Activated CD4-positive, alpha-beta T cell treated with anti-CD3 and anti-CD28 coated beads for 36 hours (primary cell): ENCODE measurements at regions not wholly inside any gene's neighbourhood (a gene's known extent, or its start where the extent isn't known, plus 50 kb on each side); places are given as distances from the start of the nearest gene placed in this dataset.

Source experiments
- ATAC-seq: fragments of 200-7000 bp; cut with Tn5 transposase; one replicate; pipeline ENCODE4 v1.10.0; 2021; ENCODE audit warnings: mild to moderate bottlenecking, moderate library complexity
- CTCF ChIA-PET: fragments of 350-600 bp; sonication (Branson Sonifier 250); formaldehyde crosslinking; loops from one replicate; lab custom pipeline; 2021; ENCODE audit warnings: antibody characterized with exemption; lab: Charles Lee
- POLR2A ChIA-PET: fragments of 350-600 bp; sonication (Branson Sonifier 250); formaldehyde crosslinking; loops from one replicate; lab custom pipeline; 2021; ENCODE audit warnings: antibody characterized with exemption, inconsistent platforms; lab: Charles Lee
- DNase-seq: peaks from one replicate; pipeline ENCODE4 v3.0.0-alpha.2; 2020
- H3K27ac Mint-ChIP-seq: one replicate; pipeline ENCODE4 v1.8.0; 2021; ENCODE audit warnings: mixed read lengths
- H3K27me3 Mint-ChIP-seq: one replicate; pipeline ENCODE4 v1.8.0; 2021; ENCODE audit warnings: mixed read lengths
- H3K36me3 Mint-ChIP-seq: one replicate; pipeline ENCODE4 v1.8.0; 2021; ENCODE audit warnings: low read depth, mixed read lengths
- H3K4me1 Mint-ChIP-seq: one replicate; pipeline ENCODE4 v1.8.0; 2021; ENCODE audit warnings: mixed read lengths
- H3K4me3 Mint-ChIP-seq: one replicate; pipeline ENCODE4 v1.8.0; 2021; ENCODE audit warnings: mild to moderate bottlenecking, moderate library complexity, mixed read lengths
- H3K9me3 Mint-ChIP-seq: one replicate; pipeline ENCODE4 v1.8.0; 2021; ENCODE audit warnings: low read depth, mixed read lengths
- intact Hi-C, 2 experiments: fragments of 100-400 bp; cut with DNase I in 1 of 2; cut with micrococcal nuclease in 1 of 2; formaldehyde crosslinking; loops; one replicate each; pipeline versions ENCODE4 v1.14.2 to v1.15.1; 2022 to 2024; cut with DNase I, micrococcal nuclease

- H3K27ac Mint-ChIP-seq, result no peak overlapping the region
- H3K4me3 Mint-ChIP-seq, result no peak overlapping the region
- DNase-seq (no peak), ATAC-seq (no peak)
- ChIA-PET CTCF (interaction anchor here (1.5 kb wide), 1 partner anchor 14 kb away, joined by 3 read pairs; no protein-coding TSS in a partner anchor), POLR2A (no interaction called here)
- intact Hi-C loops, result no loop called here
- H3K4me1 Mint-ChIP-seq, result no peaks in the 10 kb centered on the region
- H3K36me3 Mint-ChIP-seq, result no peaks in the 10 kb centered on the region
- peaks cover 2% of the 10 kb centered on the region for H3K27me3 Mint-ChIP-seq
- H3K9me3 Mint-ChIP-seq, result peaks cover 9% of the 10 kb centered on the region
Observed at GRCh38 chr9:20119566-20119965, 330.7 kb upstream of the SLC24A2 start.

DNA sequence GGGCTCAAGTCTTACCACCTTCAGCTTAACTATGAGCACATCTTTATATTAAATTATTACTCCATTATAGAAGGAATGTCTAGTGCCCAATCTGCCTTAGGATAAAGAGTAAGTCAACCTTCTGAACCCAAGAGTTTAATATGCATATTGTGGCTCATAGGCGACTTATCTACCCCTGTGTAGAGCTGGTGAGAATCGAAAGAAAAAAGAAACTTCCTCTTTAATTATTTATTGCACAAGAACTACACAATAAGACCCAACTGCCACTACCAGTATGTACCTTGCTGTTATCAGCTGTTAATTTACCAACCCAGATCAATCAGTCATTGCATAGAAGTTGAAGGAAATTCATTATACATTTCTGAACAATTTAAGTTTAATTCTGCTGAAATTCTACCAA lies 329.1 kb upstream of the SLC24A2 start:
- peaks cover 10% of the 10 kb centered on the region for H3K9me3 Mint-ChIP-seq
- ChIA-PET POLR2A (no interaction called here), CTCF (interaction anchor here (0.9 kb wide), 1 partner anchor 21 kb away, joined by 3 read pairs; no protein-coding TSS in a partner anchor)
- H3K27ac Mint-ChIP-seq, result no peak overlapping the region
- no peaks in the 10 kb centered on the region for H3K36me3 Mint-ChIP-seq
- DNase-seq (no peak), ATAC-seq (no peak)
- intact Hi-C loops, result no loop called here
- peaks cover 2% of the 10 kb centered on the region for H3K27me3 Mint-ChIP-seq
- no peaks in the 10 kb centered on the region for H3K4me1 Mint-ChIP-seq
- H3K4me3 Mint-ChIP-seq, result no peak overlapping the region

GRCh38 chr9:20117482-20117881 lies 328.6 kb upstream of the SLC24A2 start:
- Mint-ChIP-seq H3K27ac (no peak overlapping the region), H3K27me3 (peaks cover 2% of the 10 kb centered on the region), H3K4me1 (no peaks in the 10 kb centered on the region), H3K4me3 (no peak overlapping the region), H3K9me3 (peaks cover 10% of the 10 kb centered on the region), H3K36me3 (no peaks in the 10 kb centered on the region)
- POLR2A ChIA-PET, result no interaction called here
- DNase-seq, result no peak
- CTCF ChIA-PET, result interaction anchor here (0.9 to 1.3 kb wide), 2 partner anchors 22 to 36 kb away, joined by 3 read pairs; no protein-coding TSS in a partner anchor
- ATAC-seq, result no peak
- intact Hi-C loops, result no loop called here

- POLR2A ChIA-PET, result no interaction called here
- no peaks in the 10 kb centered on the region for H3K36me3 Mint-ChIP-seq
- H3K9me3 Mint-ChIP-seq, result peaks cover 10% of the 10 kb centered on the region
- H3K27ac Mint-ChIP-seq, result no peak overlapping the region
- CTCF ChIA-PET, result no interaction called here
- peaks cover 2% of the 10 kb centered on the region for H3K27me3 Mint-ChIP-seq
- DNase-seq, result no peak
- intact Hi-C loops, result no loop called here
- no peak overlapping the region for H3K4me3 Mint-ChIP-seq
- H3K4me1 Mint-ChIP-seq, result no peaks in the 10 kb centered on the region
- no peak for ATAC-seq
Observed at GRCh38 chr9:20114974-20115373, 326.1 kb upstream of the SLC24A2 start.

- Mint-ChIP-seq H3K36me3 (no peaks in the 10 kb centered on the region), H3K4me3 (no peak overlapping the region), H3K27ac (no peak overlapping the region), H3K9me3 (peaks cover 10% of the 10 kb centered on the region), H3K27me3 (peaks cover 2% of the 10 kb centered on the region), H3K4me1 (no peaks in the 10 kb centered on the region)
- ChIA-PET CTCF (interaction anchor here (0.7 kb wide), 1 partner anchor 25 kb away, joined by 3 read pairs; no protein-coding TSS in a partner anchor), POLR2A (no interaction called here)
- DNase-seq (no peak), ATAC-seq (no peak)
- intact Hi-C loops, result no loop called here
Observed at GRCh38 chr9:20112205-20112783, 323.5 kb upstream of the SLC24A2 start.

DNA sequence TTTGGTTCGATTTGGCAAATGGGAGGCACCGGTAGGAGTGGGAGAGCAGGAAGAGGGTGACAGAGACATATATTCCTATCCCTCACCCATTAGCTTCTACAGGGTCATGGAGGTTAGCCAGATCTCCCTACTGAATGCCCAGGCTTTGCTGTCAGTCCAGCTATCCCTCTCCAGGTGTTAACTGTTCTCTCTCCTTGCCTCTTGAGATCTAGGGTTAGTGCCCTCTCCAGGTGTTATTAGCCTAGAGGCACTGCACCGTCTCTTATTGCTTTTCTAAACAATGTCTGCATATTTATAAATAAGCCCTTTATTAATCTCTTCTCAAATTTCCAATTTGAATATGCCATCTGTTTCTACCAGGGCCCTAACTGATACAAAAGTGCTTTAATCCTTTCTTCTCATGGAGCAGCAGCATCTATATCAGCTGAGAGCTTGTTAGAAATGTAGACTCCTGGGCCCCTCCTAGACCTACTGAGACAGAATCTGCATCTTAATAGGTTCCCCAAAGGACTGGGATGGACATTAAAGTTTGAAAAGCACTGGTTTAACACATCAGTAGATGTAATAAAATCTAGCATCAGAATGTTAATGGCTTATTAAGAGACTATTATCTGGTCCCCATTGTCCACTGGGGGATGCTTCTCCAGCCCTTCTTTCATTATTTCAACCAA lies 322.5 kb upstream of the SLC24A2 start:
- ATAC-seq, result no peak
- Mint-ChIP-seq H3K36me3 (no peaks in the 10 kb centered on the region), H3K27me3 (no peaks in the 10 kb centered on the region), H3K27ac (no peak overlapping the region), H3K9me3 (peaks cover 10% of the 10 kb centered on the region), H3K4me3 (no peak overlapping the region), H3K4me1 (no peaks in the 10 kb centered on the region)
- no peak for DNase-seq
- intact Hi-C loops, result no loop called here
- ChIA-PET CTCF (interaction anchor here (0.7 kb wide), 1 partner anchor 24 kb away, joined by 3 read pairs; no protein-coding TSS in a partner anchor), POLR2A (no interaction called here)

DNA sequence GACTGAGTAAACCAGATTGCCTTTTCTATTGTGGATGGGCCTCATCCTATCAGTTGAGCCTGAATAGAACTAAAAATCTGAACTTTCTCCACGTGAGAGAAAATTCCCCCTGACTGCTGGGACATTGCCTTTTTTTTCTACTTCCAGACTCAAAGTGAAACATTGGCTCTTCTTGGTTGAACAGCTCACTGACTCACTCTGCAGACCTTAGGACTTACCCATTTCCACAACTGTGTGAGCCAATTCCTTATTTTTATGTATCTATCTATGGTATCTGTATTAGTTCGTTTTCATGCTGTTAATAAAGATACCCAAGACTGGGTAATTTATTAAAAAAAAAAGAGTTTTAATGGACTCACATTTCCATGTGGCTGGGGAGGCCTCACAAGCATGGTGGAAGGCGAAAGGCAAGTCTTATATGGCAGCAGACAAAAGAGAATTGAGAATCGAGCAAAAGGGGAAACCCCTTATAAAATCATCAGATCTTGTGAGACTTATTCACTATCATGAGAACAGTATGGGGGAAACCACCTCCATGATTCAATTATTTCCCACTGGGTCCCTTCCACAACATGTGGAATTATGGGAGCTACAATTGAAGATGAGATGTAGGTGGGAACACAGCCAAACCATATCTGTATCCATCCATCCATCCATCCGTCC lies 306.7 kb upstream of the SLC24A2 start:
- H3K36me3 Mint-ChIP-seq, result no peaks in the 10 kb centered on the region
- ChIA-PET CTCF (no interaction called here), POLR2A (no interaction called here)
- intact Hi-C loops, result no loop called here
- H3K4me3 Mint-ChIP-seq, result no peak overlapping the region
- no peaks in the 10 kb centered on the region for H3K27me3 Mint-ChIP-seq
- peaks cover 18% of the 10 kb centered on the region for H3K9me3 Mint-ChIP-seq
- ATAC-seq, result peak; percentile 42
- no peaks in the 10 kb centered on the region for H3K4me1 Mint-ChIP-seq
- no peak for DNase-seq
- no peak overlapping the region for H3K27ac Mint-ChIP-seq

DNA sequence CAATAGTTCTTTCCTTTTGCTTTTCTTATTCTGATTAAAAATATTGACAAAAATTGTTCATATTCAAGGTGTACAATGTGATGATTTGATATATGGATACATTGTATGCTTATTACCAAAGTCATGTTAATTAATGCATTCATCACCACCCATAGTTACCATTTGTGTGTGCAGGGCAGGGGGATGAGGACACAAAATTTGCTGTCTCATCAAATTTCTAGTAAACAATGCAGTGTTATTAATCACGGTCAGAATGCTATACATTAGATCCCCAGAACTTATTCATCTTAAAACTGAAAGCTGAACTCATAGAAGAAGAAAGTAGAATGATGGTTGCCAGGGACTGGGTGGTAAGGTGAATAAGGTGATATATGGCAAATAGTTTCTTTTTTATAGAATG lies 303.7 kb upstream of the SLC24A2 start:
- Mint-ChIP-seq H3K27me3 (no peaks in the 10 kb centered on the region), H3K9me3 (peaks cover 18% of the 10 kb centered on the region), H3K4me1 (no peaks in the 10 kb centered on the region), H3K36me3 (no peaks in the 10 kb centered on the region), H3K4me3 (no peak overlapping the region), H3K27ac (no peak overlapping the region)
- ChIA-PET CTCF (no interaction called here), POLR2A (no interaction called here)
- ATAC-seq, result no peak
- intact Hi-C loops, result no loop called here
- no peak for DNase-seq

- CTCF ChIA-PET, result interaction anchor here (0.7 to 1.0 kb wide), 2 partner anchors 12 to 24 kb away, joined by 3 read pairs; no protein-coding TSS in a partner anchor
- intact Hi-C loops, result no loop called here
- H3K4me3 Mint-ChIP-seq, result no peak overlapping the region
- peaks cover 15% of the 10 kb centered on the region for H3K9me3 Mint-ChIP-seq
- peaks cover 2% of the 10 kb centered on the region for H3K27me3 Mint-ChIP-seq
- POLR2A ChIA-PET, result no interaction called here
- no peaks in the 10 kb centered on the region for H3K4me1 Mint-ChIP-seq
- ATAC-seq (no peak), DNase-seq (no peak)
- no peaks in the 10 kb centered on the region for H3K36me3 Mint-ChIP-seq
- H3K27ac Mint-ChIP-seq, result no peak overlapping the region
Observed at GRCh38 chr9:20087481-20087880, 298.6 kb upstream of the SLC24A2 start.

- no peaks in the 10 kb centered on the region for H3K4me1 Mint-ChIP-seq
- H3K27ac Mint-ChIP-seq, result no peak overlapping the region
- ATAC-seq, result no peak
- intact Hi-C loops, result no loop called here
- H3K4me3 Mint-ChIP-seq, result no peak overlapping the region
- POLR2A ChIA-PET, result no interaction called here
- CTCF ChIA-PET, result no interaction called here
- no peak for DNase-seq
- no peaks in the 10 kb centered on the region for H3K36me3 Mint-ChIP-seq
- H3K9me3 Mint-ChIP-seq, result peaks cover 2% of the 10 kb centered on the region
- H3K27me3 Mint-ChIP-seq, result peaks cover 2% of the 10 kb centered on the region
Observed at GRCh38 chr9:20085842-20086241, 297.0 kb upstream of the SLC24A2 start.

- DNase-seq (no peak), ATAC-seq (no peak)
- ChIA-PET POLR2A (interaction anchor here (0.6 kb wide), 1 partner anchor 10 kb away, joined by 4 read pairs; no protein-coding TSS in a partner anchor), CTCF (no interaction called here)
- peaks cover 2% of the 10 kb centered on the region for H3K27me3 Mint-ChIP-seq
- no peak overlapping the region for H3K4me3 Mint-ChIP-seq
- intact Hi-C loops, result no loop called here
- H3K36me3 Mint-ChIP-seq, result no peaks in the 10 kb centered on the region
- H3K9me3 Mint-ChIP-seq, result no peaks in the 10 kb centered on the region
- H3K27ac Mint-ChIP-seq, result no peak overlapping the region
- H3K4me1 Mint-ChIP-seq, result no peaks in the 10 kb centered on the region
Observed at GRCh38 chr9:20084125-20084524, 295.3 kb upstream of the SLC24A2 start.
